NAMALWA (cell line): ENCODE measurements at regions not wholly inside any gene's neighbourhood (a gene's known extent, or its start where the extent isn't known, plus 50 kb on each side); places are given as distances from the start of the nearest gene placed in this dataset.
"Not testable (repeated sequence)": the region's sequence is repeated elsewhere in the genome, so short reads cannot be mapped to it uniquely, and the experiment has no call there.

ENCODE experiments used
- DNase-seq: peaks from one replicate; pipeline ENCODE4 v3.0.0-alpha.2; 2015; ENCODE audit warnings: low spot score

DNA sequence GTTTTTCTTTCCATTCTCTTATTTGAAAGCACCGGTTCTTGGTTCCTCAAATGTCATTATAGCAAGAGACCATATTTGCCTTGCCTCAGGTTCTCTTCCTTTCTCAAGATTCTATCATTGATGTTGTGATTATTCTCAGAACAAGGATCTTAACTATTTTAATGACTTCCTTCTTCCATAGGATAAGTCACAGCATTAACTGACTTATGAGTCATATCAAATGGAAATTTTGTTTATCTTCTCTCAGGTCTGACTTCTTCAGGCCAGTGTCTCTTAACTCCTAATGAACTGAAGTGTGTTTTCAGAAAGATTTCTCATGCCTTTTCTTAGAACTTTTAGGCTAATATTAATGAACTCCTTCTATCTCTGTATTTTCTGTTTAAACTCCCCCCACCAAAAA lies 794.6 kb upstream of the LRRN3 start:
- no peak for DNase-seq

DNA sequence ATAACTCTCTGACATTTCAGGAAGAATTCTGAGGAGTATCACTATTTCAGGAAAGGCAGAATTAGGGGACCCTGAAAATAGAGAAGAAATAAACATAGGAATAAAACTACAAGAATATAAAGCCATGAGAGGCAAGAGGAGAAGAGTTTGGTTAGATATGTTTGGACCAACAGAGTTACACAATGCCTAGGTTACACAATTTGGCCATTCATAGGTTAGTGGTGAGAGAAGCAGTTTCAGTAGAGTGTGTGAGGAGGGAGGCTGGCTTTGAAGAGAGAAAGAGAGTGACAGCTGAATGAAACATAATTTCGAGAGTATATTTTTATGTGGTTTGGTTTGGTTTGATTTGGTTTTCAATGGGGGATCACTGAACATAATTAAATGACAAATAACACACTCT lies 783.2 kb upstream of the LRRN3 start:
- no peak for DNase-seq

DNA sequence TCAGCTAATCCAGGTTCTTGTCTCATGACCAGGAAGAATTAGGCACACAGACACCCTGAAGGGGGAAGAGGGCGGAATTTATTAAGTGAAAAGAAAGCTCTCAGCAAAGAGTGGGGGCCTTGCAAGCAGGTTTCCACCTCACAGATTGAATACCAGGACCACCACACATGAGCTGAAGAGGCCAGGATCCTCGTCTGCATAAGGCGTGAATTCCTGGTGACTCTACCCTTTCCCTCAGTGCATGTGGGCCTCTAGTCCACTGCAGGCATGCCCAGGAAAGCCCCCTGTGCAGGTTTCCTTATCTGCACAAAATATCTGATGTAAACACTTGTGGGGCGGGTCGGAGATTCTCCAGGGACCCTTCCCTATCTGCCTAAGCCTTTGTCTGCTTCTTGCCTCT lies 782.1 kb upstream of the LRRN3 start:
- no peak for DNase-seq

DNA sequence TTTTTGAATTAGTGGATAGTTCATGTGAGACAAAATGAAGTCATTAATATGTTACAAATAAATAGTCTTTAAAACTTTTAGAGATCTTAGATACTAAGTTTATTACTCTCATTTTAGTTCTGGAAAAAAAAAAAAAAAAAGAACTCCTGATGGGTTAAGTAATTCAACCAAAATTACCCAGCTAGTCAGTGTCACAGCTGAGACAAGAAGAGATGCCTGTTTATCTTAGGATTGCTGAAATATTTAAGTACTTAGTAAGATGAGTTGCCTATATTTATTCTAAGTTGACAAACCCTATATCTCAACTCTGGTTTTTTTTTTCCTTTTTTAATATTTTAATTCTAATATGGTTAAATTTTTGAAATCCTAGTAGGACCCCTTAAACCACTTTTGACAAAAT lies 781.0 kb upstream of the LRRN3 start:
- no peak for DNase-seq

DNA sequence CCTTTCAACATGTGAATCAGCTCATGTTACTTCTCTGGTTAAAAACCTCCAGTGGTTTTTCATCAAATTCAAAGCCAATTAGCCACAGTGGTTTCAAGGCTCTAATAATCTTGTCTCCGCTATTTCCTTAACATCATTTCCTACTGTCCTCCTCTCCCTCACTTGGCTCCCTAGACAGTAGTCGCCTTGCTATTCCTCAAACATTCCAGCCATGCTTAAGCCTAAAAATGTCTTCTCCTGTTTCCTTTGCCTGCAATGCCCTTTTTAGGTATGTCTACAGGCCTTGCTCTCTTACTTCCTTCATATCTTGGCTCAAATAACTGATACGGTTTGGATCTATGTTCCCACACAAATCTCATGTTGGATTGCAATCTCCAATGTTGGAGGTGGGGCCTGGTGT lies 779.4 kb upstream of the LRRN3 start:
- DNase-seq = no peak

DNA sequence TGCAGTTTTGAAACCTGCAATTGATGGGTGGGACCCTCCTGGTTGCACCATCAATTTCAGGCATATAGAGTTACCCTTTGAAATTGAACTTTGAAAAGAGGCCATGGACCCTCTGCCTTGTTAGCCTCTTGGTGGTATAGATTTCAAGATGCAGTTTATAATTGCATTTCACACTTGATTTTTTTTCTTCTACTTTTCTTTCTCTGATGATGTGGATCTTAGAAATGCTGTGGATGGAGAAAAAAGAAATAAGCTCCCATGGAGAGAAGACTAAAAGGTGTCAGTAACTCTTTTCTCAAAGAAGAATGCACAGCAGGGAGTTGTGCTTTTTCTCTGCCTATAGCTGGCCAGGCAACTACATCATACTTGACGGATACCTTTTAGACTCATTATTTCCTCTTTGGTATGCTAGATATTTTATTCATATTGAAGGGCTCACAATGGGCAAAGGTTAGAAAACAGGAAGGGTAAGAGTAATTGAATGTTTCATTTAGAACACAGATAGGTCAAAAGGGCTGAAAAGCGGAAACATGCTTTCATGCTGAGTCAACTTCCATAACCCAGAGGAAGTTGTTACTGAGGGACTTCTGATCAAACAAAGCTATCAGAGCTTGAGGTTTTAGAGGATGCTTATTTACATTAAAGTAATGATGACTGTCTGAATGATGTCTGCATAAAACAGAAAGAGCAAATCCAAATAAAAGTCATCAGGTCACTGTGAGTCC lies 773.2 kb upstream of the LRRN3 start:
- no peak for DNase-seq

DNA sequence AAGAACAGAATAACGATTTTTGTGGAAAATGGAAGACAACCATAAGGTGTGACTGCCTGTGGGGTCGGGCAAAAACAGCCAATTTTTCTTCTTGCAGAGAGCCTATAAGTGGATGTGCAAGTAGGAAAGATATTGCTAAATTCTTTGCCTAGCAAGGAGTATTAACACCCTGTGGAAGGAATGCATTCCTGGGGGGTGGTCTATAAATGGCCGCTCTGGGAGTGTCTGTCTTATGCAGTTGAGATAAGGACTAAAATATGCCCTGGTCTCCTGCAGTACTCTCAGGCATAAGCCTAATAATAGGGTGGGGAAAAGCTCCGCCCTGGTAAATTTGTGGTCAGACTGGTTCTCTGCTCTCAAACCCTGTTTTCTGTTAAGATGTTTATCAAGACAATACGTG lies 770.6 kb upstream of the LRRN3 start:
- not testable (repeated sequence) for DNase-seq

DNA sequence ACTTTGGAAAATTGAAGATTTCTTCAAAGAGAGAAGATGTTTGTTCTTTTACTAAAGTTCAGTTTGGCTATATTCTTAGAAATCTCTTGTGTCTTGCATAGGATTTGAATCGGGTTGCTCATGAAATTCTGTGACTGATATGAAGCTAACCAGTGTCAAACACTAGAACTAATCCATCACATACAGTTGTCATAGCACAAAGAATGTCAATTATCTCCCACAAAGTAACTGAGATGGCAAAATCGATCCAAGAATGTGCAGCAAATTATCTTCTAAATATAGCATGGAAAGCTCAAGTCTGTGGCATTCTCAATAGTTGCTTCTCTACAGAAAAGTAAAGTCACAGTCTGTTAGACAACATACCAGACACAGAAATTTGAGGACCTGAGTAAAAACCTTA lies 768.1 kb upstream of the LRRN3 start:
- DNase-seq = no peak

DNA sequence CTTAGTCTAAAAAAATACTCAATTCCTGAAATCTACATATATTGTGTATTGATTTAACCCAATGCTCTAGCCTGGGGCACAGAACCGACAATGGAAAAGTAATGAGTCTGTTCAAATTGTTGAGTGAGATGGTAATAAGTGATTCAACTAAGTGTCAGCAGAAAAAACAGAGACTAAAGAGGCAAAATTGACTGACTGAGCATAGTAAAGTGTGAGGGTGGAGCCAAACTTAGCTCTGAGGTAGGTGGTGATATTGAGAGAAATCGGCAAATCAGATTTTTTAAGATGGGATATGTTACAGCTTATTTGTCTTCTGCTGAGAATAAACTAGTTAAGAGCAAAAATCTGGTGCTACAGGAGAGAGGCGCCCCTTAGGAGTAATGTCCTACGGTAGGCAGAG lies 764.0 kb upstream of the LRRN3 start:
- no peak for DNase-seq

DNA sequence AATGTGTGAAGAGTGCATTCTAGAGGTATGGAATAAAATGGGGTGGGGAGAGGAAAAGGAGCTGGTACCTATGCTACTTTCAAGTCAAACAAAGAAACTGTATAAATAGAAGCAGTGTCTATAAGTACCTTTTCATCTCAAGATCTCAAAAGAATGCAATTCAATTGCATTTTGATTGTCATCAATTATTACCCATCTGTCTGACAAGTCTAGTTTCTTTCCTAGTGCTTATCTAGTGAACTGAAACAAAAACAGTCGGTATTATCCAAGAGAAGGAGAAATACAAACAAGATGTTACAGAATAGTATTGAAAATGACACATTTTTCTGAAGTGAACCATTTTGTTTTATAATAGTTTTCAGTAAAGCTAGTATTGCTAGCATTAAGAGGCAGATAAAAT lies 754.5 kb upstream of the LRRN3 start:
- DNase-seq = no peak

DNA sequence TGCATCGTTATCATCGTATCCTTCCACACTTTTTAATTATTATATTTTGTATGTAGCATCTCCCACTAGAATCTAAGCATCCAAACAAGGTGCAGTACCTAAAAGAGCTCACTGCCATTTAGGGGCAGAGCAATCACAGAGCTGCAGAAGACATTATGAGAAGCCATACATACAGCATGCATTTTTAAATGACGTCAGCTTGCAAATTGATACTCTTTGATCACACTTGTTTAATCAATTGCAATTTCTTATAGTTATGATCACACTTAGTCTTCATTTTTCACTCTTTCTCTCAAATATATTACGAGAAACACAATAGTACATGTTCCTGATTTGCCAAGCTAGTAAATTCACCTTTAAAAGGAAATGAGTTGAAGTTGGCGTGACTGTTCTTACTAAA lies 753.3 kb upstream of the LRRN3 start:
- no peak for DNase-seq

DNA sequence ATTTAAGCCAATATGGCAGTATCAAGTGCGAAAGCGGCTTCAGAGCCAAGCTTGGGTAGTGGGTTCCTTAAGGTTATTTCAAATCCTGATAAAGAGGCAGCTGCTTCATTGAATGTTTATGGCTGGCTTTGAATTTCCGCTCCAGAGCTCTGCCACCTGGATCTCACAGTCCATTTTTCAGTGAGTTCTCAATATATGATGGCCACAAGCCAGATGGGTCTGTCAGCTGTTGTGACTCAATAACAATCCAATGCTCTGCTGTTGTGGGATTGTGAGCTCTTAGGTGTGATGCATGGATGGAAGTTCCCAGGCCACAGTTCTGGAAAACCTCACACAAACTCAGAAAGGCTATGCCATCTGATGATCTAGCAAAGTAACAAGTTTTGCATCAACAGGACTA lies 743.8 kb upstream of the LRRN3 start:
- no peak for DNase-seq

DNA sequence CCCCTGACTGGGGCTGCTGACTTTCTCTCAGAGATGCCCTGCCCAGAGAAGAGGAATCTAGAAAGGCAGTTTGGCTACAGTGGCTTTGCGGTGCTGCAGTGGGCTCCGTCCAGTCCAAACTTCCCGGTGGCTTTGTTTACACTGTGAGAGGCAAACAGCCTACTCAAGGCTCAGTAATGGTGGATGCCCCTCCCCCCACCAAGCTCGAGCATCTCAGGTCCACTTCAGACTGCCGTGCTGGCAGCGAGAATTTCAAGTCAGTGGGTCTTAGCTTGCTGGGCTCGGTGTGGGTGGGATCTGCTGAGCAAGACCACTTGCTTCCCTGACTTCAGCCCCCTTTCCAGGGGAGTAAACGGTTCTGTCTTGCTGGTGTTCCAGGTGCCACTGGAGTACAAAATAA lies 734.5 kb upstream of the LRRN3 start:
- no peak for DNase-seq

DNA sequence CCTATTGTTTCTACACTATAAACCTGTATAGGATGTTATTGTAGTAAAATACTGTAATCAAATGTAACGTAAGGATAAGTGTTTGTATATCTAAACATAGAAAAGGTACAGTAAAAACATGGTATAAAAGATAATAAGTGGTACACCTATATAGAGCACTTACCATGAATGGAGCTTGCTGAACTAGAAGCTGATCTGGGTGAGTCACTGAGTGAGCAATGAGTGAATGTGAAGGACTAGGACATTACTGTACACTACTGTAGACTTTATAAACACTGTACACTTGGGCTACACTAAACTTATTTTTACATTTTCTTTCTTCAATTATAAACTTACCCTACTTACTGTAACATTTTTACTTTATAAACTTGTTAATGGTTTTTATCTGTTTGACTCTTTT lies 732.9 kb upstream of the LRRN3 start:
- no peak for DNase-seq

DNA sequence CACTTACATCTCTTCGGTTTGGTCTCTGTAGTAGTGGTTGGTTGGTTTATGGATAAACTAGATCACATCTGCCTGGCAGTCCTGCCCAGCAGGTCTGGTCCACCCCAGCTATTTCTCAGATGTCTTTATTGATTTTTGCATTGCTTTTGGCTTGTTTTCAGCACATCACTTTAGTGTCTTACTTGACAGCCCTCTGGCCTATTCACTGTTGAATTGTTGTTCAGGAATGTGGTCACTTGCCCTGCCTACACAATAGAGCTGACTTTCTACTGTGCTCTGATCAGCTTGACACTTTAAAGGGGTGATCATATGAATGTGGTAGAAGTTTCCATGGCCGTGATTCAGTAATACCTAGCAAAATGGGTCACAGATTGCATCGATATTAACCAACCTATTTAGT lies 719.2 kb upstream of the LRRN3 start:
- no peak for DNase-seq

DNA sequence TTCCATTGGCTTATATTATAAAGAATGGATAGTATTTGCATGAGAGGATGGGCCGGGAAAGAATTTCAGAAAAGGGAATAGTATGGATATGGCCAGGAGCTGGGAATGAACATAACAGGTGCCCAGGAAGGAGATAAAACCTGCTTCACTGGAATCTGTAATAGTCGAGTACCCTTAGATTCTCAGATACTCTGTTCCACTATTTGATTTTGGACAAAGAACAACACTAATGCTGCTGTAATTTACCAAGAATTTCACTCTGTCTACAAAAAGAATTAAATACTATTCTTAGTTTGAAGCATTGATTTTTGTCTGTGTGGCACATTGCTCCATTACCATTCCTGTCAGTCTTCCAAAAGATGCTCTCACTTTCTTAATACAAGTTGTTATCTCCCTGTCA lies 718.2 kb upstream of the LRRN3 start:
- DNase-seq = no peak

DNA sequence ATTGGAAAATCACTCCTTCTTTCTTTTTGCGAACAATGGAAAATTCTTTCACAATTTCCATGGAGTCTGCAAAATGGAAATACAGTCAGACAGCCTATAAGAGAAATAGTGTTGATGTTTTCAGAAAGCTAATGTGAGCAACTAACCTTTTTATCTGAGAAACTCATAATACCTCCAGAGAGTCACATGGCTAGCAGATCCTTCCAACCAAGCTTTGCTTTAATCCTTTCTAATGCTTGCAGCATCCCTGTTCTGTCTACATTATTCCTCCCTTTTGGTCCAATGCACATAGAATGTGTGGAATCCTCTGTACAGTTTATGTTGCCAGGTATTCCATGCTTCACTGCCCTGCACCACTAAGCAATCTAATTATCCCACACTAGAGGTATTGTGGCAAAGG lies 717.5 kb upstream of the LRRN3 start:
- DNase-seq = no peak

DNA sequence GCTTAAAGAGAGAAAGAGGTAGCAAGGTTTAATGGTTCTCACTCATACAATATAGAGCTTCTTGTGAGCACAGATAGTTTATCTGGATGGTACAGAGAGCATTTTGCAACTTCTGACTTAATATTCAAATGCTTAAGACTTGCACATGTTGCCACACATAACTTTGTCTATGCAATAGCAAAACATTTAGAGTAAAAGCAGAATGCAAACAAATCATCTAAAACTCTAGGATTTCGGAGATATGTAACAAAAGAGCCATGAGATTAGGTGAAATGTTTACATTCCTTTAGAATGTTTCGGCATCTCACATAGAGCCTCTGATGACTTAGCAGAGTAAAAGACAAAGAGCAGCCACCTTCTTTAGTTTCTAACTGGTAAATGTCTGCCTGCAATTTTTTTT lies 717.1 kb upstream of the LRRN3 start:
- no peak for DNase-seq

DNA sequence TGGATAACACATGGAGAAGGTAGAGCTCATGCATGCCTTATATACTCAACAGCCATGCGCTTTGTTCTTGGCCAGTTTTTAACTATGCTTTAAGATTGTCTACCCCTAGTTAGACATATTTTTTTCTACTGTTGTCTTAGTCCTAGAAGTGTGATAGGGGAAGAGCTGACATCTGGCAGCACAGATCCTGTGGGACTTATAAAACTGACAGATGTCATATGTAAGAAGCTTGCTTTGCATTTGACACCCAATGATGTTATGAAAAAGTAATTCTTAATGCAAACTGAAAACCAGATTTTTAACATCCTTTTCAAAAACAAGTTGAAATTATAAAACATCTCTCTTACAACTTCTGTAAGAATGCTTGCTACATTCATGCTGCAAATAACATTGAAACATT lies 715.9 kb upstream of the LRRN3 start:
- no peak for DNase-seq

DNA sequence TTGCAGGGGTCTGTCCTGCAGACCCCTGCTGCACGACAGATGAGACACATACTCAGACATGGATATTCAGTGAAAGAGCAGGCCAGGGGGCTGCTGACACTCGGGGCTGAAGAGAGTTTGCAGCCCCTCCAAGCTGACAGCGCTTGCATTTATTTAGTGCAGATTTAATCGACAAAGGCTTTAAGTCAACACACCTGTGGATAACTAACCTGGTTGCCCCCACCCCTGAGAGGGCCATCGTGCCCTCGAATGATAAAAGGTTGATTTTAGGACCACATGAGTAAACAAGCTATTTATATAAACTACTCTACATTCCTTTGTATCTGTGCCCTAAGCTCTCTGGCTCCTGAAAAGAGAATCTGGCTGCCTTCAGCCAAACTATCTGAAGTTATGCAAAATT lies 708.2 kb upstream of the LRRN3 start:
- no peak for DNase-seq

DNA sequence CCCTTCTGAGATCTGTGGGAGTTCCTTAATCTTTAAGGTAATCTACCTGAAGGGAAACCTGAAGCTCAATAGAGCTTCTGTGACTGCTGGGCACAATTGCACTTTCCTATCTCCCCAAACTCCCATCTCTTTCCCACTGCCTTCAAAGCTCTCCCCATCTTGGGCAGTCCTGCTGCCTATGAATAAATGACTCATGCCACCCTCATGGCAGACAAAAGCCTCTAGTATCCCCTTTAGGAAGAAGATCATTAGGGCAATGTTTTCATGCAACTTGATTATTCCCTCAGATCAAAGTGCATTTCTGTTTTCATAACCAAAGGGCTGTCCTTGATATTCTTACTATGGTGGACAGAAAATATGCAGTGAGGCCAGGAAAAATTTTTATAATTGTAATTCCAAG lies 704.9 kb upstream of the LRRN3 start:
- DNase-seq = no peak

DNA sequence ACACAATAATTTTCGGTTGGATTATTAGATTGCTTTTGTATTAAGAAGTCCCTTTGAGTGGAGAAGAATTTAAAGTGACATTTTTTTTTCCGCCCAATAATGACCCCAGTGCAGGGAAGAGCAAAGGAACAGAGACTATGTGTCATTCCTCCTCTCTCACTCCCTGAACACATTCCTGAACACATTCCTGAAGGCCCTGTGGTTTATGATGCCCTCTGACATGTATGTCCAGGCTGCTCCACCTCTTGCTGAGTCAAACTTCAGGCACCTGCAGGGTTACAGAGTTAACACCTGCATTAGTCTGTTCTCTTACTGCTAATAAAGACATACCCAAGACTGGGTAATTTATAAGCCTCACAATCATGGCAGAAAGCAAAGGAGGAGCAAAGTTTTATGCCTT lies 704.0 kb upstream of the LRRN3 start:
- no peak for DNase-seq

DNA sequence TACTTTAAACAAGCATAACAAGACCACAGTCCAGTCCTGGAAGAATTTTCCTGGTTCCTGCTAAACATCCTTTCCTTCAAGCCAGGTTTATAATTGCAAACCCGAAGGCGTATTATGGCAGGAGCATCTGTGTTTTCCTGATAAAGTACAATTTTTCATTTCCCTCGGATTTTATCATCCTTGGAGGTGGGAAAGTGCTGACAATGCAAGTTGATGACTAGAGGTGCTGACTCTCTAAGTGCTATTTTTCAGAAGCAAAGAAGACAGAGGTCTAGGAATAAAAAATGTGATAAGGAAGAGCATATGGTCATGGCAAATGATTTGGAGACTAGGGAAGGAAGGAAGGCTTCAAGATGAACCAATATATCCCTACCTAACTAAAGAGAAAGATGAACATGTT lies 703.2 kb upstream of the LRRN3 start:
- DNase-seq = no peak

DNA sequence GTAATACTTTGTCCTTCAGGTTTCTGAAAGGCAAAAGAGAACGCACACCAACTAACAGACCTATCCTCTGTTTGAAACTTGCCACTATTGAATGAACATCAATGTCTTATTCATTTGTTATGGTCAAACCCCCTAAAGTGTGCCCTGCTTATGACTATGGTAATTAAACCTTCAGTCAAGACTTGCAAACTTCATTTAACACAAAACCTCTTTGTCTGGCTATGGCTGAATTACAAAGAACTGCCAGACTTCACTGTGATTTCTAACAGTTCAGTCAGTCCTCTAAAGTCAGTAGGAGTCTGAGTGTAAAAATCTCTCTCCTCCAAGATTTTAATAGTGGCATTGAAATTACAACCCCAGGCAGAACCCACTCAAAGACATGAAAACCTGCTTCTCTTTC lies 702.5 kb upstream of the LRRN3 start:
- no peak for DNase-seq

DNA sequence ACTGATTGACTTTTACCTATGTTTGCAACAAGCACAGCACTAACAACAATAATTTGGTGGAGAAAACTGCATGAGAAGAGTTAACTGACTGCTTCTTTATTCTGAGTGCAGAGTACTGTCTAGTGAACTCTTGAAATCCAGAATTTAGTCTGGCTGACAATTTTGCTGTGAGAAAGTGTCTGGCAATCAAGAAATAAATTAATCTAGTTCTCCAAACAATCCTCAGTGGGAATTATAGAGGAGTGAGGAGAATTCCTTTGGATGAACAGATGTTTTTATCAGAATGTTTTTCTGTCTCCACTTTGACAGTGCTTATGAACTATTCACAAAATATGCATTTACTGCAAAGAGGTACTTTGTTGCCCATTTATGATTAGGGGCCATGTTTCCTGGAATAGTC lies 694.9 kb upstream of the LRRN3 start:
- no peak for DNase-seq
